ENCODE measurements at regions not wholly inside any gene's neighbourhood (a gene's known extent, or its start where the extent isn't known, plus 50 kb on each side); places are given as distances from the start of the nearest gene placed in this dataset.

- no peak for TF ChIP-seq CTCF (IDR thresholded peaks at IDR 0.05)
- no peak for TF ChIP-seq POLR2A (IDR thresholded peaks at IDR 0.05)
- TF ChIP-seq POLR2AphosphoS5 (IDR thresholded peaks at IDR 0.05) = no peak
These were observed 83.6 kb downstream of the ALX1 start for GRCh38 chr12:85363382-85364190.
